Heart right ventricle (tissue), 16 donors: ENCODE measurements at regions not wholly inside any gene's neighbourhood (a gene's known extent, or its start where the extent isn't known, plus 50 kb on each side); places are given as distances from the start of the nearest gene placed in this dataset.

ENCODE experiments used
- ATAC-seq, 8 donors: fragments of 200-7000 bp; cut with Tn5 transposase; one replicate each; pipeline ENCODE4 v1.9.1; 2020; ENCODE audit warnings: mild to moderate bottlenecking in 8 of 8, moderate library complexity in 8 of 8, moderate number of reproducible peaks in 1 of 8
- DNase-seq, 2 donors: peaks; one replicate each; pipeline ENCODE4 v3.0.0-alpha.2; 2020
- H3K27ac ChIP-seq, 10 donors: fragments of 200-600 bp; sonication (generic) in 2 of 10; one replicate each; pipeline versions ENCODE4 v1.5.0 to v1.8.0; 2020 to 2022; ENCODE audit warnings: mild to moderate bottlenecking in 3 of 10
- H3K27me3 ChIP-seq, 7 donors: fragments of 200-600 bp; one replicate each; pipeline ENCODE4 v1.8.0; 2021 to 2022; ENCODE audit warnings: mild to moderate bottlenecking in 2 of 7
- H3K36me3 ChIP-seq, 9 donors: fragments of 200-600 bp; sonication (generic) in 1 of 9; one replicate each; pipeline versions ENCODE4 v1.5.0 to v1.8.0; 2020 to 2022; ENCODE audit warnings: mild to moderate bottlenecking in 2 of 9
- H3K4me1 ChIP-seq, 9 donors: fragments of 200-600 bp; sonication (generic) in 1 of 9; one replicate each; pipeline versions ENCODE4 v1.5.0 to v1.8.0; 2020 to 2022; ENCODE audit warnings: mild to moderate bottlenecking in 4 of 9
- H3K4me3 ChIP-seq, 10 donors: fragments of 200-600 bp; sonication (generic) in 2 of 10; one replicate each; pipeline versions ENCODE4 v1.5.0 to v1.8.0; 2020 to 2022; ENCODE audit warnings: mild to moderate bottlenecking in 7 of 10, moderate library complexity in 2 of 10
- H3K9me3 ChIP-seq, 11 donors: fragments of 200-600 bp in 10 of 11; sonication (generic) in 2 of 11; one replicate each; pipeline versions ENCODE4 v1.5.0 to v1.8.0; 2013 to 2022; ENCODE audit warnings: mild to moderate bottlenecking in 2 of 11, control low read depth in 1 of 11, moderate library complexity in 1 of 11
- WGBS, 2 donors: extraction: QIAGEN DNeasy Blood & Tissue Kit; methylation state at CpG; one replicate each; pipeline ENCODE4 v1.1.7; 2013; ENCODE audit warnings: inconsistent platforms in 1 of 2; 5-methylcytosine and 5-hydroxymethylcytosine counted together
- intact Hi-C, 10 donors: fragments of 100-400 bp; cut with DNase I; formaldehyde crosslinking; loops; one replicate each; pipeline versions ENCODE4 v1.11.1 to v1.14.2; 2022
- TF ChIP-seq, protein P1 (sequence below), 9 donors: fragments of 200-600 bp; sonication (generic) in 2 of 9; IDR thresholded peaks; one replicate each; pipeline versions ENCODE4 v1.5.0 to v1.8.0; 2021 to 2022; ENCODE audit warnings: antibody characterized with exemption in 9 of 9, mild to moderate bottlenecking in 5 of 9, moderate library complexity in 1 of 9
- donor health status: Arrhythmogenic right ventricular cardiomyopathy.
- donor health status: ischemic (EF 13 %, LVEDD 7.1; RV severe dilation, severe dysfunction).
- donor health status: healthy with polysubstance abuse.
- donor health status: DM: no; HTN: yes; CAD: no.
- donor health status: DM: no; HTN: no; CAD: no.
- donor health status: ischemic (EF 25% LVEDD 6.9; RV normal size, moderate dysfunction).
- donor health status: ischemic (EF 25% LVEDD 5.7; RV mildly dilated, moderate dysfunction).
- donor health status: healthy.
- donor health status: DM: yes; HTN: yes; CAD: no.
- donor health status: Ischemic cardiomyopathy.
- donor health status: ischemic (EF 35%, LVEDD 5.7; RV mildly dilated, moderate dysfunction).
- donor health status: nonischemic (EF 11% LVEDD 7.7; RV severe dilation, severe dysfunction).
- donor health status: DM: yes; HTN: yes; CAD: no.
- donor health status: PGD.
- donor health status: ischemic (EF 29% LVEDD 5.4; RV normal size, mild dysfunction).
- donor health status: nonischemic (EF 23%, LVEDD 6.1; RV moderate dilation, normal function).

DNA sequence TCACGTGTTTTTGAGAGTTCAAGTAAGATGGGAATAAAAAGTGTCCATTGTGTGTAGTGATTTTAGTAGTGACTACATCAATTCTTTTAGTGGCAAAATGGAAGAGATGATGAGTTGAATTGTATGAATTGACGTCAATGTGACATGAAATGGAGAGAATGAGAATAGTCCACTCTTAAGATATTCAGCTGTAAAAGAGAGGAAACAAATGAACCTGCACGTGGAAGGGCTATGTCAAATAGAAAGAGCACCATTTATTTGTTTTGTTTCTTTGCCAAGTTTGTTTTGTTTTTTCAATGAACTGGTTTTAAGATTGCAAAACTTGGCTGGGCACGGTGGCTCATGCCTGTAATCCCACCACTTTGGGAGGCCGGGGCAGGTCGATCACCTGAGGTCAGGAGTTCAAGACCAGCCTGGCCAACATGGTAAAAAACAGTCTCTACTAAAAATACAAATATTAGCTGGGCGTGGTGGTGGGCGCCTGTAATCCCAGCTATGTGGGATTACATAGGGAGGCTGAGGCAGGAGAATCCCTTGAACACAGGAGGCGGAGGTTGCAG lies 453.8 kb downstream of the TAF11L14 start:
- Histone ChIP-seq H3K27ac (no peak overlapping the region), H3K27me3 (no peaks in the 10 kb centered on the region), H3K4me1 (no peaks in the 10 kb centered on the region), H3K4me3 (no peak overlapping the region), H3K36me3 (no peaks in the 10 kb centered on the region), H3K9me3 (peaks cover 0 to 3% (median 0%) of the 10 kb centered on the region in 11 donors)
- intact Hi-C loops, result no loop called here
- TF ChIP-seq, protein P1, sequence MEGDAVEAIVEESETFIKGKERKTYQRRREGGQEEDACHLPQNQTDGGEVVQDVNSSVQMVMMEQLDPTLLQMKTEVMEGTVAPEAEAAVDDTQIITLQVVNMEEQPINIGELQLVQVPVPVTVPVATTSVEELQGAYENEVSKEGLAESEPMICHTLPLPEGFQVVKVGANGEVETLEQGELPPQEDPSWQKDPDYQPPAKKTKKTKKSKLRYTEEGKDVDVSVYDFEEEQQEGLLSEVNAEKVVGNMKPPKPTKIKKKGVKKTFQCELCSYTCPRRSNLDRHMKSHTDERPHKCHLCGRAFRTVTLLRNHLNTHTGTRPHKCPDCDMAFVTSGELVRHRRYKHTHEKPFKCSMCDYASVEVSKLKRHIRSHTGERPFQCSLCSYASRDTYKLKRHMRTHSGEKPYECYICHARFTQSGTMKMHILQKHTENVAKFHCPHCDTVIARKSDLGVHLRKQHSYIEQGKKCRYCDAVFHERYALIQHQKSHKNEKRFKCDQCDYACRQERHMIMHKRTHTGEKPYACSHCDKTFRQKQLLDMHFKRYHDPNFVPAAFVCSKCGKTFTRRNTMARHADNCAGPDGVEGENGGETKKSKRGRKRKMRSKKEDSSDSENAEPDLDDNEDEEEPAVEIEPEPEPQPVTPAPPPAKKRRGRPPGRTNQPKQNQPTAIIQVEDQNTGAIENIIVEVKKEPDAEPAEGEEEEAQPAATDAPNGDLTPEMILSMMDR (IDR thresholded peaks at IDR 0.05), result no peak
- no peak for DNase-seq
- no peak for ATAC-seq
- WGBS, 2 donors, result 69 to 80% methylated on average over 9 of the region's 9 CpGs

DNA sequence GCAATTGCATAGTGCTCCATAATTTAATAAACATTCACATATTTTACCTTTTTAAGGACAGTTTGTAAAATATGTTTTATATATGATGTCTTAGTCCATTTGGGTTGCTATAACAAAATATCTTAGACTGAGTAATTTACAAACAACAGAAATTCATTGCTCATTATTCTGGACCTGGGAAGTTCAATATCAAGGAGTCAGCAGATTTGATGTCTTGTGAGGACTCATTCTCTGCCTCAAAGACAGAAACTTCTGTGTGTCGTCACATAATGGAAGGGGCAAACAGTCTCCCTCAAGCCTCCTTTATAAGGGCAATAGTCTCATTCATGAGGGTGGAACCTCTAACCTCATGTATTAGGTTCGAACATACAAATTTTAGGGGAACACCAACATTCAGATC lies 455.9 kb downstream of the TAF11L14 start:
- TF ChIP-seq, protein P1 (IDR thresholded peaks at IDR 0.05), result no peak
- intact Hi-C loops, result no loop called here
- Histone ChIP-seq H3K36me3 (no peaks in the 10 kb centered on the region), H3K27me3 (no peaks in the 10 kb centered on the region), H3K4me1 (no peaks in the 10 kb centered on the region), H3K27ac (no peak overlapping the region), H3K9me3 (peaks cover 0 to 3% (median 0%) of the 10 kb centered on the region in 11 donors), H3K4me3 (no peak overlapping the region)
- no peak for DNase-seq
- ATAC-seq, result no peak
- WGBS, 2 donors, result 70 to 73% methylated on average over 2 of the region's 2 CpGs

DNA sequence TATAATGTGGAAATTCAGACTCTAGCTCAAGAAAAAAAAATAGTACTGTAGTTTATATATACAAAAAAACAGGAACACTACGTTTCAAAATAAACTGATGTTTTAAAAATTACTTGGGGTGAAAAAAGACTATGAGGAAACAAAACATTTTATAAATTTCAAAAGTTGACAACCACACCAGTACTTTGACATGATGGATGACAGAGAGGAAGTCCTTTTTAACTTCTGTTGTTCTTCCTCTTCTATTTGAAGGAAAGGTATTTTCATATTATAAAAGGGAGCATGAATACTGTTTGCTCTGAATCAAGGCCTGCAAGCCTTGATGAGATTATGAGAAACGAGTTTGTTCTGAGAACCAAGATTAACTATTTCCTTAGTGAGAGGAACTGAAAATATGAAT lies 456.9 kb downstream of the TAF11L14 start:
- H3K27me3 ChIP-seq, result no peaks in the 10 kb centered on the region
- no peaks in the 10 kb centered on the region for H3K36me3 ChIP-seq
- intact Hi-C loops, result no loop called here
- H3K4me3 ChIP-seq, result no peak overlapping the region
- WGBS, 2 donors, result 30 to 38% methylated on average over 2 of the region's 2 CpGs
- TF ChIP-seq, protein P1 (IDR thresholded peaks at IDR 0.05), result no peak
- H3K9me3 ChIP-seq, result peaks cover 0 to 3% (median 0%) of the 10 kb centered on the region in 11 donors
- ATAC-seq (no peak), DNase-seq (no peak)
- no peak overlapping the region for H3K27ac ChIP-seq
- H3K4me1 ChIP-seq, result no peaks in the 10 kb centered on the region

DNA sequence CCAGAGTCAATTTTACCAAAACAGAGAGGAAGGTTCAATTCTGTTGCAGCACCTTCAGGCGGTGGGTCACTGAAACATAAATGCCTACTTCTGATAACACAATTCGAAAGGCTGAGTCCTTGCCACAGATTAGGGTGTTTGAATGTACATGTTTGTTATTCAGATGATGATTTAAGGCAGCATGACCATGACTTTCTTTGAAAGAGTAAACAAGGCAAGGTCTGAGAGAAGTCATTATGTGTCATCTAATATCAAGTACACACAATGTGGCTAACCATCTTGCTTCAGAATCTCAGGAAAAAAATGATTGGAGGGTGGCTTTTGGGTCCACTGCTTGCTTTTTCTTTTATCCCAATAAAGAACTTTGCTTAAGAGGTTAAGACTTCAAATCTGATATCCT lies 457.5 kb downstream of the TAF11L14 start:
- H3K4me1 ChIP-seq, result no peaks in the 10 kb centered on the region
- H3K27me3 ChIP-seq, result no peaks in the 10 kb centered on the region
- no peak overlapping the region for H3K27ac ChIP-seq
- no peak overlapping the region for H3K4me3 ChIP-seq
- WGBS, 2 donors, result 70 to 71% methylated on average over 2 of the region's 2 CpGs
- peaks cover 0 to 3% (median 0%) of the 10 kb centered on the region in 11 donors for H3K9me3 ChIP-seq
- ATAC-seq, result no peak
- DNase-seq, result no peak
- no peaks in the 10 kb centered on the region for H3K36me3 ChIP-seq
- TF ChIP-seq, protein P1 (IDR thresholded peaks at IDR 0.05), result no peak
- intact Hi-C loops, result no loop called here
